ENCODE measurements at regions not wholly inside any gene's neighbourhood (a gene's known extent, or its start where the extent isn't known, plus 50 kb on each side); places are given as distances from the start of the nearest gene placed in this dataset.

DNA sequence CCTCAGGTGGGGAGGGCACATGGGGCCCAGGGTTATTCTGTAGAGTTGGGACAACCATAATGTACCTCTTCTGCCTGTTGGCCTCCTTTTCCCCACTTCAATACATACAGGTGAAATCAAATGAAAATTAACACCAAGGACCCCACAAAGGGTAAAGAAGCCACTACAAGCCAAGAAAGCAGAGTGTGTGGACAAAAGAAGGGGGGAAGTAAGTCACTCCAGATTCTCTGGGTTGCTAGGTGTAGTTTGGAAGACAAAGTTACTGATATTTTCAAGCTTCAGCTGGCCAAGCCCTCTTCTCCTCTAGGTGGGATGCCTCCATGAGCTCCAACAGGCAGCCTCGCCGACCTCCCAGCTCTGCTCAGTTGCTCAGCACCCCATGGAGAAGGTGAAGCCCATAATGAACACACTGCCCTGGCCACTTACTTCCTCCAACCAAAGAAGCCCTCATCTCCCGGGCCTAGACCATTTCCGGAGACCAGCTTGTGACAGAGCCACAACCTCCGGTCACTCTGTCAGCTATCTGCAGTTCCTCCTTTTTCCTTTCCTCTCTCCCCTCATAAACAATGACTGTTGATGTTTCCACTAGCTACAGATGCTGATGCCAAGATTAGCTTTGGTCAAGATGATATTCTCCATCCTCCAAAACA lies 66.8 kb upstream of the MED4 start (continued):
- no peak for TF ChIP-seq HNRNPLL (IDR thresholded peaks at IDR 0.05; ENCODE audit: low read depth, low read length, poor library complexity, severe bottlenecking)
- no peak for TF ChIP-seq HCFC1 (IDR thresholded peaks at IDR 0.05; ENCODE audit: low read depth, low read length)
- TF ChIP-seq, protein P1, sequence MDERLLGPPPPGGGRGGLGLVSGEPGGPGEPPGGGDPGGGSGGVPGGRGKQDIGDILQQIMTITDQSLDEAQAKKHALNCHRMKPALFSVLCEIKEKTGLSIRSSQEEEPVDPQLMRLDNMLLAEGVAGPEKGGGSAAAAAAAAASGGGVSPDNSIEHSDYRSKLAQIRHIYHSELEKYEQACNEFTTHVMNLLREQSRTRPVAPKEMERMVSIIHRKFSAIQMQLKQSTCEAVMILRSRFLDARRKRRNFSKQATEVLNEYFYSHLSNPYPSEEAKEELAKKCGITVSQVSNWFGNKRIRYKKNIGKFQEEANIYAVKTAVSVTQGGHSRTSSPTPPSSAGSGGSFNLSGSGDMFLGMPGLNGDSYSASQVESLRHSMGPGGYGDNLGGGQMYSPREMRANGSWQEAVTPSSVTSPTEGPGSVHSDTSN (CRISPR knock-in tag; IDR thresholded peaks at IDR 0.05; ENCODE audit: low read depth) = no peak
- TF ChIP-seq, protein P1 (tag; conservative IDR thresholded peaks at IDR 0.05; ENCODE audit: low read depth) = peak; percentile 50; the same call in 1 of the 2 replicates
- peak; percentile 43; the same call in 1 of the 2 replicates for TF ChIP-seq TAL1 (IDR thresholded peaks at IDR 0.05)
- TF ChIP-seq, protein P2, sequence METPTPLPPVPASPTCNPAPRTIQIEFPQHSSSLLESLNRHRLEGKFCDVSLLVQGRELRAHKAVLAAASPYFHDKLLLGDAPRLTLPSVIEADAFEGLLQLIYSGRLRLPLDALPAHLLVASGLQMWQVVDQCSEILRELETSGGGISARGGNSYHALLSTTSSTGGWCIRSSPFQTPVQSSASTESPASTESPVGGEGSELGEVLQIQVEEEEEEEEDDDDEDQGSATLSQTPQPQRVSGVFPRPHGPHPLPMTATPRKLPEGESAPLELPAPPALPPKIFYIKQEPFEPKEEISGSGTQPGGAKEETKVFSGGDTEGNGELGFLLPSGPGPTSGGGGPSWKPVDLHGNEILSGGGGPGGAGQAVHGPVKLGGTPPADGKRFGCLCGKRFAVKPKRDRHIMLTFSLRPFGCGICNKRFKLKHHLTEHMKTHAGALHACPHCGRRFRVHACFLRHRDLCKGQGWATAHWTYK (CRISPR knock-in tag; IDR thresholded peaks at IDR 0.05) = 0 out of 2 replicates have a peak, but pooled peaks have one; percentile 53
- TF ChIP-seq SMARCB1 (IDR thresholded peaks at IDR 0.05; ENCODE audit: insufficient read length, low read depth) = no peak
- no peak for TF ChIP-seq PCBP2 (IDR thresholded peaks at IDR 0.05; ENCODE audit: low read depth, low read length, poor library complexity, severe bottlenecking)
- TF ChIP-seq SUPT5H (IDR thresholded peaks at IDR 0.05) = no peak
- TF ChIP-seq HEY1 (CRISPR knock-in tag; IDR thresholded peaks at IDR 0.05; ENCODE audit: borderline replicate concordance) = no peak
- TF ChIP-seq CBFA2T3 (IDR thresholded peaks at IDR 0.05) = peak; percentile 61
